Astrocyte (in vitro differentiated cells and primary cell): ENCODE measurements at regions not wholly inside any gene's neighbourhood (a gene's known extent, or its start where the extent isn't known, plus 50 kb on each side); places are given as distances from the start of the nearest gene placed in this dataset.

Experiments used
- DNase-seq: peaks from one replicate; pipeline ENCODE4 v3.0.0-alpha.2; 2010; ENCODE audit warnings: low read depth
- FAIRE-seq: peaks from 2 replicates; lab custom pipeline; 2011; peaks lifted over from hg19 to GRCh38; lab: Jason Lieb, UNC
- H2AFZ ChIP-seq: 2 replicates; pipeline ENCODE4 v1.6.0; 2012; ENCODE audit warnings: low read depth, low read length, inconsistent platforms
- H3K27ac ChIP-seq: 2 replicates; pipeline ENCODE4 v1.5.1; 2011; ENCODE audit warnings: low read depth, low read length, inconsistent platforms
- H3K27me3 ChIP-seq: 2 replicates; pipeline ENCODE4 v1.6.0; 2011; ENCODE audit warnings: low read length, inconsistent platforms; ENCODE audit not compliant: insufficient read depth
- H3K36me3 ChIP-seq: 2 replicates; pipeline ENCODE4 v1.5.1; 2011; ENCODE audit warnings: low read length, inconsistent platforms; ENCODE audit not compliant: insufficient read depth
- H3K4me1 ChIP-seq: 2 replicates; pipeline ENCODE4 v1.5.1; 2011; ENCODE audit warnings: low read length, inconsistent platforms; ENCODE audit not compliant: insufficient read depth
- H3K4me2 ChIP-seq: 2 replicates; pipeline ENCODE4 v1.6.0; 2012; ENCODE audit warnings: low read length, inconsistent platforms
- H3K4me3 ChIP-seq: 2 replicates; pipeline ENCODE4 v1.5.1; 2011; ENCODE audit warnings: low read depth, mild to moderate bottlenecking, low read length, inconsistent platforms; ENCODE audit not compliant: insufficient read depth
- H3K79me2 ChIP-seq: 2 replicates; pipeline ENCODE4 v1.6.0; 2012; ENCODE audit warnings: mild to moderate bottlenecking, low read length, inconsistent platforms; ENCODE audit not compliant: insufficient read depth
- H3K9ac ChIP-seq: 2 replicates; pipeline ENCODE4 v1.6.0; 2012; ENCODE audit warnings: mild to moderate bottlenecking, low read length, inconsistent platforms
- H3K9me3 ChIP-seq: 2 replicates; pipeline ENCODE4 v1.5.1; 2012; ENCODE audit warnings: low read depth, mild to moderate bottlenecking, low read length, inconsistent platforms; ENCODE audit not compliant: insufficient read depth
- H4K20me1 ChIP-seq: 2 replicates; pipeline ENCODE4 v1.6.0; 2012; ENCODE audit warnings: low read length, inconsistent platforms; ENCODE audit not compliant: insufficient read depth
- H3K27ac Mint-ChIP-seq: one replicate; pipeline ENCODE4 v1.8.0; 2021; ENCODE audit warnings: mild to moderate bottlenecking, mixed read lengths; ENCODE audit not compliant: unreplicated experiment
- H3K27me3 Mint-ChIP-seq: one replicate; pipeline ENCODE4 v1.8.0; 2021; ENCODE audit warnings: low read depth, mixed read lengths; ENCODE audit not compliant: unreplicated experiment
- H3K36me3 Mint-ChIP-seq: one replicate; pipeline ENCODE4 v1.8.0; 2021; ENCODE audit warnings: low read depth, mixed read lengths; ENCODE audit not compliant: unreplicated experiment
- H3K4me1 Mint-ChIP-seq: one replicate; pipeline ENCODE4 v1.8.0; 2021; ENCODE audit warnings: low read depth, mixed read lengths; ENCODE audit not compliant: unreplicated experiment
- H3K4me3 Mint-ChIP-seq: one replicate; pipeline ENCODE4 v1.8.0; 2021; ENCODE audit warnings: mild to moderate bottlenecking, moderate library complexity, mixed read lengths; ENCODE audit not compliant: unreplicated experiment
- H3K9me3 Mint-ChIP-seq: one replicate; pipeline ENCODE4 v1.8.0; 2021; ENCODE audit warnings: mild to moderate bottlenecking, mixed read lengths; ENCODE audit not compliant: unreplicated experiment
- EZH2 ChIP-seq: IDR thresholded peaks from 2 replicates; pipeline ENCODE4 v1.6.1; 2012; ENCODE audit warnings: mild to moderate bottlenecking, low read length, inconsistent platforms; ENCODE audit not compliant: insufficient read depth
- TF ChIP-seq, protein P1 (sequence below): IDR thresholded peaks from 2 replicates; pipeline ENCODE4 v1.5.1; 2011; ENCODE audit warnings: low read depth, mild to moderate bottlenecking, inconsistent platforms, low read length, moderate library complexity; ENCODE audit not compliant: insufficient read depth

DNA sequence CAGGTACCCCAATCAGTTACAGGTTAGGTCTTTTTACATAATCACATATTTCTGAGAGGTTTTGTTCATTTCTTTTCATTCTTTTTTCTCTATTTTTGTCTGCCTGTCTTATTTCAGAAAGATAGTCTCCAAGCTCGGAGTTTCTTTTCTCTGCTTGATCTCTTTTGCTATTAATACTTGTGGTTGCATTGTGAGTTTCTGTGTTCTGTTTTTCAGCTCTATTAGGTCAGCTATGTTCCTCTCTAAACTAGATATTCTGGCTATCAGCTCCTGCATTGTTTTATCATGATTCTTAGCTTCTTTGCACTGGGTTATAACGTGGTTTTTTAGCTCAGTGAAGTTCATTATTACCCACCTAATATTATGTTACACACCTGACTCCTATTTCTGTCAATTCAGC is 914.1 kb downstream of the TRHDE start:
- Mint-ChIP-seq H3K27me3 (no peaks in the 10 kb centered on the region), H3K36me3 (no peaks in the 10 kb centered on the region), H3K9me3 (peaks cover 16% of the 10 kb centered on the region), H3K4me3 (no peak overlapping the region), H3K27ac (no peak overlapping the region), H3K4me1 (no peaks in the 10 kb centered on the region)
- Histone ChIP-seq H3K9ac (no peak overlapping the region), H3K9me3 (no peaks in the 10 kb centered on the region), H3K36me3 (no peaks in the 10 kb centered on the region), H4K20me1 (no peaks in the 10 kb centered on the region), H3K27me3 (no peaks in the 10 kb centered on the region), H3K4me1 (no peaks in the 10 kb centered on the region), H3K4me3 (no peak overlapping the region), H3K4me2 (no peak overlapping the region), H2AFZ (no peak overlapping the region), H3K79me2 (no peaks in the 10 kb centered on the region), H3K27ac (no peak overlapping the region)
- no peak for FAIRE-seq
- TF ChIP-seq, protein P1, sequence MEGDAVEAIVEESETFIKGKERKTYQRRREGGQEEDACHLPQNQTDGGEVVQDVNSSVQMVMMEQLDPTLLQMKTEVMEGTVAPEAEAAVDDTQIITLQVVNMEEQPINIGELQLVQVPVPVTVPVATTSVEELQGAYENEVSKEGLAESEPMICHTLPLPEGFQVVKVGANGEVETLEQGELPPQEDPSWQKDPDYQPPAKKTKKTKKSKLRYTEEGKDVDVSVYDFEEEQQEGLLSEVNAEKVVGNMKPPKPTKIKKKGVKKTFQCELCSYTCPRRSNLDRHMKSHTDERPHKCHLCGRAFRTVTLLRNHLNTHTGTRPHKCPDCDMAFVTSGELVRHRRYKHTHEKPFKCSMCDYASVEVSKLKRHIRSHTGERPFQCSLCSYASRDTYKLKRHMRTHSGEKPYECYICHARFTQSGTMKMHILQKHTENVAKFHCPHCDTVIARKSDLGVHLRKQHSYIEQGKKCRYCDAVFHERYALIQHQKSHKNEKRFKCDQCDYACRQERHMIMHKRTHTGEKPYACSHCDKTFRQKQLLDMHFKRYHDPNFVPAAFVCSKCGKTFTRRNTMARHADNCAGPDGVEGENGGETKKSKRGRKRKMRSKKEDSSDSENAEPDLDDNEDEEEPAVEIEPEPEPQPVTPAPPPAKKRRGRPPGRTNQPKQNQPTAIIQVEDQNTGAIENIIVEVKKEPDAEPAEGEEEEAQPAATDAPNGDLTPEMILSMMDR, result no peak
- DNase-seq, result no peak

DNA sequence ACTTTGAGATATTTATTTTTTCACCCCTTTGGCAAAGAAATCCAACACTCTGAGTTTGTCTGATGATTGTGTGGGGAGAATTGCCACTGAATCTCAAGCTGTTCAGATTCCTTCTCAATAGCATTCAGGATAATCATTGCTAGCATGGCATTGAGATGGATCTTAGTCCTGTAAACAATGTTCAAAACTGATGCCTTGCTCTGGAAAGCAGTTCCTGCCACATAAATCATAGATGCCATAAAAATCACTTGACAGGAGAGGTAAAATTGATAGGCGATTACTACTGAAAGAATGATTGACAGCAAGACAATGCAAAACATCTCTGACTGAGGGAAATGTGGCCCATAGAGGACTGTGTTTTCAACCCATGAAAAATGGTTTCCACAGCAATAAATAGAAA is 915.6 kb downstream of the TRHDE start:
- H3K9ac ChIP-seq, result no peak overlapping the region
- H4K20me1 ChIP-seq, result no peaks in the 10 kb centered on the region
- no peak for TF ChIP-seq EZH2
- TF ChIP-seq, protein P1, result no peak
- no peak overlapping the region for H3K4me3 Mint-ChIP-seq
- no peak overlapping the region for H3K27ac ChIP-seq
- no peak overlapping the region for H3K27ac Mint-ChIP-seq
- H3K9me3 Mint-ChIP-seq, result peaks cover 16% of the 10 kb centered on the region
- no peaks in the 10 kb centered on the region for H3K4me1 ChIP-seq
- H3K9me3 ChIP-seq, result no peaks in the 10 kb centered on the region
- no peaks in the 10 kb centered on the region for H3K79me2 ChIP-seq
- DNase-seq, result no peak
- H3K27me3 ChIP-seq, result no peaks in the 10 kb centered on the region
- no peaks in the 10 kb centered on the region for H3K36me3 Mint-ChIP-seq
- no peaks in the 10 kb centered on the region for H3K4me1 Mint-ChIP-seq
- H3K4me2 ChIP-seq, result no peak overlapping the region
- no peaks in the 10 kb centered on the region for H3K27me3 Mint-ChIP-seq
- no peaks in the 10 kb centered on the region for H3K36me3 ChIP-seq
- H3K4me3 ChIP-seq, result no peak overlapping the region
- no peak for FAIRE-seq
- no peak overlapping the region for H2AFZ ChIP-seq

DNA sequence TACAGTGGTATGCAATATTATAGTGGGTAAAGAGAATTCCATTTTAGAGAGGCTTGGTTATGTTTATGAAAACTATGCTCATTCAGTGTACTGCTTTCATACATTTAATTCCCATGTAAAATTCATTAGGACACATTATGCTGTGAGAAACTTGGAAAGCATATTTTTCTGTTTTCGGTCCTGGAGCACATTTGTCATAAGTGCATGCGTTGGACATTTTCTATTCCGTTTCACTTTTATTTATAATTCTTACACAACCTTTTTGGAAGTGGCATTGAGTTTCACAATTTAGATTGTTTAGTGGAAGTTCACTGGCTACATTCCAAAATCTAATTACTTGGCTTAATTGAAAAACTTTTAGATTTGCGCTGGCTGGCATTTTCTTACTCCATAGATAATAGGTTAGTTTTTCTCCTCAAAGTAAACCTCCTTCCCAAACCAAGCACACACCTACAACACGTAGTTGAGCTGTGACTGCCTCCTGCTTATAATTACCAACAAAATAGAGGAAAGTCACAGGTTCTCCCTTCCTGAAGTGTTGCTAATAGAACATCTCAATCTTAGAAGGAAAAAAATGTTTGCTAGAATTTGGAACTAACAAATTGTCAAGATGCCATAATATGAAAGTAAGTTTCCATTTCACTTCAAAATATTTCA is 938.5 kb downstream of the TRHDE start:
- TF ChIP-seq EZH2, result no peak
- TF ChIP-seq, protein P1, result no peak
- H3K9me3 Mint-ChIP-seq, result no peaks in the 10 kb centered on the region
- Histone ChIP-seq H3K9ac (no peak overlapping the region), H3K4me2 (no peak overlapping the region), H3K4me3 (no peak overlapping the region), H3K36me3 (no peaks in the 10 kb centered on the region), H2AFZ (no peak overlapping the region), H3K27me3 (no peaks in the 10 kb centered on the region), H3K27ac (no peak overlapping the region), H3K79me2 (no peaks in the 10 kb centered on the region), H3K9me3 (peaks cover 3% of the 10 kb centered on the region), H3K4me1 (no peaks in the 10 kb centered on the region), H4K20me1 (no peaks in the 10 kb centered on the region)
- no peak for DNase-seq
- no peak overlapping the region for H3K27ac Mint-ChIP-seq
- H3K27me3 Mint-ChIP-seq, result no peaks in the 10 kb centered on the region
- no peaks in the 10 kb centered on the region for H3K4me1 Mint-ChIP-seq
- no peak for FAIRE-seq
- no peaks in the 10 kb centered on the region for H3K36me3 Mint-ChIP-seq
- no peak overlapping the region for H3K4me3 Mint-ChIP-seq
